HG02884 (cell line): ENCODE measurements at regions not wholly inside any gene's neighbourhood (a gene's known extent, or its start where the extent isn't known, plus 50 kb on each side); places are given as distances from the start of the nearest gene placed in this dataset.
"Not testable (repeated sequence)": the region's sequence is repeated elsewhere in the genome, so short reads cannot be mapped to it uniquely, and the experiment has no call there.

Source experiments
- ATAC-seq: cut with Tn5 transposase; IDR thresholded peaks from one replicate; pipeline ENCODE4 v1.9.1; 2021; ENCODE audit warnings: mild to moderate bottlenecking, moderate library complexity; ENCODE audit not compliant: unreplicated experiment

- not testable (repeated sequence) for ATAC-seq
Measured at GRCh38 chr15:85263842-85264440, 116.5 kb upstream of the AKAP13 start.

GRCh38 chr15:85264614-85265190 lies 115.7 kb upstream of the AKAP13 start:
- ATAC-seq: not testable (repeated sequence)

- ATAC-seq: not testable (repeated sequence)
Measured at GRCh38 chr15:85267158-85267857, 113.1 kb upstream of the AKAP13 start.

- no peak for ATAC-seq
Measured at GRCh38 chr15:85274315-85275050, 105.9 kb upstream of the AKAP13 start.

- ATAC-seq: no peak
Measured at GRCh38 chr15:85276508-85276907, 103.9 kb upstream of the AKAP13 start.

GRCh38 chr15:85276921-85277320 lies 103.5 kb upstream of the AKAP13 start:
- ATAC-seq: no peak

GRCh38 chr15:85277847-85278370 lies 102.5 kb upstream of the AKAP13 start:
- ATAC-seq: no peak

GRCh38 chr15:85280203-85280602 lies 100.2 kb upstream of the AKAP13 start:
- peak; percentile 59 for ATAC-seq

GRCh38 chr15:85281293-85281882 lies 99.0 kb upstream of the AKAP13 start:
- no peak for ATAC-seq

GRCh38 chr15:85282504-85283115 lies 97.8 kb upstream of the AKAP13 start:
- ATAC-seq: no peak

- peak; percentile 82 for ATAC-seq
Measured at GRCh38 chr15:85283815-85284214, 96.6 kb upstream of the AKAP13 start.

GRCh38 chr15:85284497-85284896 lies 95.9 kb upstream of the AKAP13 start:
- ATAC-seq: no peak

- ATAC-seq: no peak
Measured at GRCh38 chr15:85289677-85290365, 90.6 kb upstream of the AKAP13 start.

GRCh38 chr15:85292583-85292982 lies 87.8 kb upstream of the AKAP13 start:
- not testable (repeated sequence) for ATAC-seq

- peak; percentile 94 for ATAC-seq
Measured at GRCh38 chr15:85296615-85297402, 83.6 kb upstream of the AKAP13 start.

- no peak for ATAC-seq
Measured at GRCh38 chr15:85297537-85297936, 82.9 kb upstream of the AKAP13 start.

GRCh38 chr15:85298366-85298765 lies 82.0 kb upstream of the AKAP13 start:
- ATAC-seq: no peak

GRCh38 chr15:85298941-85299340 lies 81.5 kb upstream of the AKAP13 start:
- ATAC-seq: no peak

- no peak for ATAC-seq
Measured at GRCh38 chr15:85302271-85302670, 78.1 kb upstream of the AKAP13 start.
